ENCODE measurements at regions not wholly inside any gene's neighbourhood (a gene's known extent, or its start where the extent isn't known, plus 50 kb on each side); places are given as distances from the start of the nearest gene placed in this dataset.

DNA sequence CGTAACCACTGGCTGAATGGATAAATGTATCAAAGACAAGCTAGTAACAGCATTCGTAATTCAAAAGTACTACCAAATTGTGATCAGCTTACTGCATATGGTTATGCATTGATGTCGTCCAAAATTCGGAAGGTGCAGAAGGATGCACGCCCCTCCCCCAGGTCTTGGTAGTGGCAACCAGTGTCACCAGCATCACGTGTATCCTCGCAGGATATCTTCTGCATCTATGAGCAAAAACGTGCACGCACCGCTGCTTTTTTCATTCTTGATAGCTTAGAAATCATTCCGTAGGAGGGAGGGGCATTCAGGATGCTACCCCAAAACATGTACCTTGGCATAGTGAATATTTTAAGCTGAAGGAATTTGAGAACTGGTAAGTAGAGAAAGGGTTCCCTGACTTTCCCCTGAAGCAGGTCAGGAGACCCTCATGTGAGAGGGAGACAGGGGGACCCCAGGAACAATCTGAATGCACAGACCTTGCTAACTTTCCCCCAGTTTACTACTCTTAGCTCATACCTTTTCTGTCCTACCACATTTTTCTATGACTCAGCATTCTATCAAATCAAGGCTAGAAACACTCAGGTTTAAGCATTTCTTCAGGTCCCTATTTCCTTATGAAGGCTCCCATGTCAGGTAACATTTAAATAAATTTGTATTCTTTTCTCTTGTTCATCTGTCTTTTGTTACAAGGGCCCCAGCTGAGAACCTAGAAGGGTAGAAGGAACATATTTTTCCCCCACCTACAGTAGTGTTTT, 61.2 kb upstream of the TM9SF2 start:
- ChIA-PET POLR2A (no interaction called here), CTCF (no interaction called here)
- Histone ChIP-seq H3K27ac (ENCODE audit: low read length) (no peak overlapping the region), H3K4me3 (ENCODE audit: low read depth in 2 of 2, low read length in 2 of 2) (no peak overlapping the region), H3K27me3 (ENCODE audit: control insufficient read depth, insufficient read depth, low read length) (no peaks in the 10 kb centered on the region), H3K4me1 (ENCODE audit: control insufficient read depth, insufficient read depth, low read length) (no peaks in the 10 kb centered on the region), H3K9me3 (ENCODE audit: control insufficient read depth, insufficient read depth, low read depth, low read length) (no peaks in the 10 kb centered on the region), H3K36me3 (ENCODE audit: control insufficient read depth, insufficient read depth, low read length) (no peaks in the 10 kb centered on the region)
- ATAC-seq (no peak), DNase-seq (ENCODE audit: low read depth, low spot score) (no peak)
- no peak for TF ChIP-seq REST (IDR thresholded peaks at IDR 0.05; ENCODE audit: insufficient read depth in 1 of 2, low read depth in 2 of 2, low read length in 1 of 2)
- TF ChIP-seq CTCF (IDR thresholded peaks at IDR 0.05): no peak
- TF ChIP-seq SIN3A (IDR thresholded peaks at IDR 0.05; ENCODE audit: borderline replicate concordance, insufficient read depth, low read depth, low read length): no peak
- TF ChIP-seq TCF7L2 (IDR thresholded peaks at IDR 0.05; ENCODE audit: low read depth, low read length): no peak
- TF ChIP-seq POLR2AphosphoS5 (IDR thresholded peaks at IDR 0.05; ENCODE audit: low read depth, low read length): no peak
- in situ Hi-C loops (cut with HindIII; ENCODE audit: low pct_unique_long_range_greater_than_20kb, low sequenced_read_pairs): no loop called here
- intact Hi-C loops (cut with micrococcal nuclease; ENCODE audit: unreplicated experiment): no loop called here
- no TSS peak for BruUV-seq (replicated peaks)

DNA sequence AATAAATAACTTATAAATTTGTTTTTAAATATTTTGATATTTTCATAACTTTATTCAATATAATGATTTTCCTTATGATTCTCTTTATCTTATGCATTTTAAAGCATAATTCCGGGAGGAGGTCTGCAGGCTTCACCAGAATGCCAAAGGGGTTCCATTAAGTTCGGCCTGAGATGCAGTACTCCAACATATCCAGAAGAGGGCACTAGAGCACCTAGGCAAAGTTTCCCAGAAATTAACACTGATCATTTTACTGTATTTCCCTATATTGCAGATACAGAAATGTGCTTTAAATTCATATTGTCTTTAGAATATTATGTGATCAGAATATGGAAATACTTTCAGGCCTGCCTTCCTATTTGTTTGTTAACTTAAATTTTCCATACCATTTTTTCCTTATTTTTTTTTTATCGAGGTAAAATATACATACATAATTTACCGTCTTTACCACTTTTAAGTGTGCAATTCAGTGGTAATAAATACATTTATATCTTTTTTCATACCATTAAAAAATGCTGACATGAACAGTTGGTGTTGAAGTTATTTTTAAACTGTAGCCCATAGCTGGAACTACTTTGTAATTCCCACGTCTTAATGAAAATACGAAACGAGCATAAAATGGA, 58.9 kb upstream of the TM9SF2 start:
- H3K4me1 ChIP-seq (ENCODE audit: control insufficient read depth, insufficient read depth, low read length): no peaks in the 10 kb centered on the region
- CTCF ChIA-PET: no interaction called here
- no peak overlapping the region for H3K4me3 ChIP-seq (ENCODE audit: low read depth in 2 of 2, low read length in 2 of 2)
- H3K27ac ChIP-seq (ENCODE audit: low read length): no peak overlapping the region
- TF ChIP-seq SIN3A (IDR thresholded peaks at IDR 0.05; ENCODE audit: borderline replicate concordance, insufficient read depth, low read depth, low read length) (no peak), POLR2AphosphoS5 (IDR thresholded peaks at IDR 0.05; ENCODE audit: low read depth, low read length) (no peak), CTCF (IDR thresholded peaks at IDR 0.05) (peak; percentile 79)
- no peaks in the 10 kb centered on the region for H3K27me3 ChIP-seq (ENCODE audit: control insufficient read depth, insufficient read depth, low read length)
- peak; percentile 41 for DNase-seq (ENCODE audit: low read depth, low spot score)
- in situ Hi-C loops (cut with HindIII; ENCODE audit: low pct_unique_long_range_greater_than_20kb, low sequenced_read_pairs): no loop called here
- BruUV-seq (replicated peaks): no TSS peak
- ATAC-seq: no peak; the same call in 1 of the 2 replicates
- POLR2A ChIA-PET: no interaction called here
- H3K36me3 ChIP-seq (ENCODE audit: control insufficient read depth, insufficient read depth, low read length): no peaks in the 10 kb centered on the region
- intact Hi-C loops (cut with micrococcal nuclease; ENCODE audit: unreplicated experiment): no loop called here
- no peaks in the 10 kb centered on the region for H3K9me3 ChIP-seq (ENCODE audit: control insufficient read depth, insufficient read depth, low read depth, low read length)

All from Panc1 (cell line).